HEK293 (cell line): ENCODE measurements at regions not wholly inside any gene's neighbourhood (a gene's known extent, or its start where the extent isn't known, plus 50 kb on each side); places are given as distances from the start of the nearest gene placed in this dataset.

Experiments
- CTCF ChIA-PET: fragments of 350-600 bp; formaldehyde crosslinking; extraction: SDS; loops from one replicate; lab custom pipeline; 2021; ENCODE audit warnings: antibody characterized with exemption; lab: Yijun Ruan, JAX
- POLR2A ChIA-PET: fragments of 300-600 bp; formaldehyde crosslinking; extraction: SDS; loops from one replicate; lab custom pipeline; 2020; ENCODE audit warnings: antibody characterized with exemption, inconsistent platforms; lab: Yijun Ruan, JAX
- H3K27ac ChIP-seq: fragments of 200-500 bp; sonication (Bioruptor generic); 2 replicates; pipeline ENCODE4 v1.5.1; 2014; ENCODE audit warnings: low read depth, low read length, control low read depth, inconsistent platforms; ENCODE audit errors: extremely low read depth
- H3K36me3 ChIP-seq, 2 experiments: fragments of 200-500 bp in 1 of 2; sonication (Bioruptor generic) in 1 of 2; 1 replicate in 1 of 2; 2 replicates in 1 of 2; pipeline ENCODE4 v1.5.1; 2014 to 2017; ENCODE audit warnings: inconsistent platforms in 2 of 2, low read length in 2 of 2; ENCODE audit not compliant: control insufficient read depth in 2 of 2, insufficient read depth in 1 of 2
- H3K4me1 ChIP-seq: fragments of 200-500 bp; sonication (Bioruptor generic); 2 replicates; pipeline ENCODE4 v1.5.1; 2014; ENCODE audit warnings: mild to moderate bottlenecking, low read length, inconsistent platforms; ENCODE audit not compliant: control insufficient read depth, insufficient read depth
- H3K4me3 ChIP-seq: 2 replicates; pipeline ENCODE4 v1.5.1; 2011; ENCODE audit warnings: low read depth, mild to moderate bottlenecking, control low read depth, low read length, moderate library complexity
- H3K9me3 ChIP-seq: fragments of 200-500 bp; sonication (Bioruptor generic); 2 replicates; pipeline ENCODE4 v1.5.1; 2014; ENCODE audit warnings: low read depth, low read length, inconsistent platforms; ENCODE audit not compliant: control insufficient read depth, insufficient read depth
- ATF2 ChIP-seq: fragments of 450-650 bp; formaldehyde crosslinking; IDR thresholded peaks from 2 replicates; pipeline ENCODE4 v1.5.1; 2016; ENCODE audit warnings: missing biosample characterization, missing genetic modification characterization, low read depth
- GLI2 ChIP-seq: fragments of 450-650 bp; formaldehyde crosslinking; IDR thresholded peaks from 2 replicates; pipeline ENCODE4; 2017; ENCODE audit warnings: missing biosample characterization, missing genetic modification characterization, low read depth, borderline replicate concordance
- GLI4 ChIP-seq: fragments of 450-650 bp; formaldehyde crosslinking; IDR thresholded peaks from 2 replicates; pipeline ENCODE4 v1.5.1; 2016; ENCODE audit warnings: missing biosample characterization, missing genetic modification characterization
- MEIS1 ChIP-seq: sonication (generic); formaldehyde crosslinking; IDR thresholded peaks from 2 replicates; pipeline ENCODE4 v1.8.1; 2022; ENCODE audit warnings: missing genetic modification reagents, mild to moderate bottlenecking, borderline replicate concordance
- PBX3 ChIP-seq: sonication (generic); formaldehyde crosslinking; IDR thresholded peaks from 2 replicates; pipeline ENCODE4 v1.8.1; 2022; ENCODE audit warnings: mild to moderate bottlenecking, moderate library complexity, missing genetic modification reagents
- RBAK ChIP-seq: fragments of 450-650 bp; formaldehyde crosslinking; IDR thresholded peaks from 2 replicates; pipeline ENCODE4 v1.5.1; 2016; ENCODE audit warnings: missing biosample characterization, missing genetic modification characterization
- REPIN1 ChIP-seq: fragments of 450-650 bp; formaldehyde crosslinking; IDR thresholded peaks from 2 replicates; pipeline ENCODE4 v1.5.1; 2017; ENCODE audit warnings: missing biosample characterization, missing genetic modification characterization, low read depth
- REST ChIP-seq: fragments of 450-650 bp; formaldehyde crosslinking; IDR thresholded peaks from 2 replicates; pipeline ENCODE4 v1.5.1; 2016; ENCODE audit warnings: missing biosample characterization, missing genetic modification characterization
- ZEB2 ChIP-seq: fragments of 450-650 bp; formaldehyde crosslinking; IDR thresholded peaks from 2 replicates; pipeline ENCODE4 v1.5.1; 2016; ENCODE audit warnings: missing biosample characterization, missing genetic modification characterization
- ZNF16 ChIP-seq: fragments of 450-650 bp; formaldehyde crosslinking; IDR thresholded peaks from 2 replicates; pipeline ENCODE4 v1.5.1; 2016; ENCODE audit warnings: low read depth, missing biosample characterization, missing genetic modification characterization
- ZNF175 ChIP-seq: fragments of 450-650 bp; formaldehyde crosslinking; IDR thresholded peaks from 2 replicates; pipeline ENCODE4 v1.5.1; 2016; ENCODE audit warnings: missing biosample characterization, missing genetic modification characterization
- ZNF223 ChIP-seq: fragments of 450-650 bp; formaldehyde crosslinking; IDR thresholded peaks from 2 replicates; pipeline ENCODE4 v1.5.1; 2016; ENCODE audit warnings: missing biosample characterization, missing genetic modification characterization
- ZNF24 ChIP-seq: fragments of 450-650 bp; formaldehyde crosslinking; IDR thresholded peaks from 2 replicates; pipeline ENCODE4 v1.5.1; 2016; ENCODE audit warnings: missing biosample characterization, missing genetic modification characterization
- ZNF391 ChIP-seq: fragments of 450-650 bp; formaldehyde crosslinking; IDR thresholded peaks from 2 replicates; pipeline ENCODE4 v1.5.1; 2016; ENCODE audit warnings: low read depth, missing biosample characterization, missing genetic modification characterization, borderline replicate concordance
- ZNF555 ChIP-seq: fragments of 450-650 bp; formaldehyde crosslinking; conservative IDR thresholded peaks from 2 replicates; pipeline ENCODE4 v1.5.1; 2017; ENCODE audit warnings: missing biosample characterization, mild to moderate bottlenecking, missing genetic modification characterization, inconsistent platforms
- ZNF777 ChIP-seq: fragments of 450-650 bp; formaldehyde crosslinking; IDR thresholded peaks from 2 replicates; pipeline ENCODE4 v1.5.1; 2017; ENCODE audit warnings: missing biosample characterization, missing genetic modification characterization, borderline replicate concordance
- TF ChIP-seq, protein P1 (sequence below): fragments of 450-650 bp; formaldehyde crosslinking; IDR thresholded peaks from 2 replicates; pipeline ENCODE4 v1.5.1; 2016; ENCODE audit warnings: missing biosample characterization, missing genetic modification characterization
- TF ChIP-seq, protein P2 (sequence below): fragments of 450-650 bp; formaldehyde crosslinking; optimal IDR thresholded peaks from 2 replicates; pipeline ENCODE3; 2016; ENCODE audit warnings: missing biosample characterization, mild to moderate bottlenecking, missing genetic modification characterization
- TF ChIP-seq, protein P3 (sequence below): fragments of 450-650 bp; formaldehyde crosslinking; IDR thresholded peaks from 2 replicates; pipeline ENCODE4 v1.5.1; 2017; ENCODE audit warnings: missing biosample characterization, missing genetic modification characterization

GRCh38 chr11:114790910-114791309, 112.6 kb downstream of the NXPE2 start:
- Histone ChIP-seq H3K36me3 (no peaks in the 10 kb centered on the region), H3K4me3 (no peak overlapping the region), H3K27ac (no peak overlapping the region), H3K4me1 (no peaks in the 10 kb centered on the region), H3K9me3 (no peaks in the 10 kb centered on the region)
- ChIA-PET CTCF (no interaction called here), POLR2A (no interaction called here)
- TF ChIP-seq RBAK (tag by site-specific recombination) (no peak), ZNF555 (tag by site-specific recombination) (no peak), REPIN1 (tag by site-specific recombination) (no peak), ZNF24 (no peak), ZNF223 (no peak), MEIS1 (CRISPR knock-in tag) (no peak), ZNF175 (tag by site-specific recombination) (no peak), ZNF16 (no peak), ZNF391 (no peak), ZNF777 (tag by site-specific recombination) (no peak), GLI4 (no peak), PBX3 (no peak), ZEB2 (tag by site-specific recombination) (no peak), REST (tag by site-specific recombination) (no peak), ATF2 (tag by site-specific recombination) (no peak), GLI2 (no peak)
- TF ChIP-seq, protein P1, sequence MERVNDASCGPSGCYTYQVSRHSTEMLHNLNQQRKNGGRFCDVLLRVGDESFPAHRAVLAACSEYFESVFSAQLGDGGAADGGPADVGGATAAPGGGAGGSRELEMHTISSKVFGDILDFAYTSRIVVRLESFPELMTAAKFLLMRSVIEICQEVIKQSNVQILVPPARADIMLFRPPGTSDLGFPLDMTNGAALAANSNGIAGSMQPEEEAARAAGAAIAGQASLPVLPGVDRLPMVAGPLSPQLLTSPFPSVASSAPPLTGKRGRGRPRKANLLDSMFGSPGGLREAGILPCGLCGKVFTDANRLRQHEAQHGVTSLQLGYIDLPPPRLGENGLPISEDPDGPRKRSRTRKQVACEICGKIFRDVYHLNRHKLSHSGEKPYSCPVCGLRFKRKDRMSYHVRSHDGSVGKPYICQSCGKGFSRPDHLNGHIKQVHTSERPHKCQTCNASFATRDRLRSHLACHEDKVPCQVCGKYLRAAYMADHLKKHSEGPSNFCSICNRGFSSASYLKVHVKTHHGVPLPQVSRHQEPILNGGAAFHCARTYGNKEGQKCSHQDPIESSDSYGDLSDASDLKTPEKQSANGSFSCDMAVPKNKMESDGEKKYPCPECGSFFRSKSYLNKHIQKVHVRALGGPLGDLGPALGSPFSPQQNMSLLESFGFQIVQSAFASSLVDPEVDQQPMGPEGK (tag by site-specific recombination), result no peak
- TF ChIP-seq, protein P2, sequence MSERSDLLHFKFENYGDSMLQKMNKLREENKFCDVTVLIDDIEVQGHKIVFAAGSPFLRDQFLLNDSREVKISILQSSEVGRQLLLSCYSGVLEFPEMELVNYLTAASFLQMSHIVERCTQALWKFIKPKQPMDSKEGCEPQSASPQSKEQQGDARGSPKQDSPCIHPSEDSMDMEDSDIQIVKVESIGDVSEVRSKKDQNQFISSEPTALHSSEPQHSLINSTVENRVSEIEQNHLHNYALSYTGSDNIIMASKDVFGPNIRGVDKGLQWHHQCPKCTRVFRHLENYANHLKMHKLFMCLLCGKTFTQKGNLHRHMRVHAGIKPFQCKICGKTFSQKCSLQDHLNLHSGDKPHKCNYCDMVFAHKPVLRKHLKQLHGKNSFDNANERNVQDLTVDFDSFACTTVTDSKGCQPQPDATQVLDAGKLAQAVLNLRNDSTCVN (tag by site-specific recombination), result no peak
- TF ChIP-seq, protein P3, sequence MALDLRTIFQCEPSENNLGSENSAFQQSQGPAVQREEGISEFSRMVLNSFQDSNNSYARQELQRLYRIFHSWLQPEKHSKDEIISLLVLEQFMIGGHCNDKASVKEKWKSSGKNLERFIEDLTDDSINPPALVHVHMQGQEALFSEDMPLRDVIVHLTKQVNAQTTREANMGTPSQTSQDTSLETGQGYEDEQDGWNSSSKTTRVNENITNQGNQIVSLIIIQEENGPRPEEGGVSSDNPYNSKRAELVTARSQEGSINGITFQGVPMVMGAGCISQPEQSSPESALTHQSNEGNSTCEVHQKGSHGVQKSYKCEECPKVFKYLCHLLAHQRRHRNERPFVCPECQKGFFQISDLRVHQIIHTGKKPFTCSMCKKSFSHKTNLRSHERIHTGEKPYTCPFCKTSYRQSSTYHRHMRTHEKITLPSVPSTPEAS (tag by site-specific recombination), result no peak
